ENCODE measurements at regions not wholly inside any gene's neighbourhood (a gene's known extent, or its start where the extent isn't known, plus 50 kb on each side); places are given as distances from the start of the nearest gene placed in this dataset.

- no peak for TF ChIP-seq POLR2A (IDR thresholded peaks at IDR 0.05)
- TF ChIP-seq CTCF (IDR thresholded peaks at IDR 0.05), result no peak
Measured at GRCh38 chr13:63351081-63351480, 1935.4 kb upstream of the PCDH20 start.
